ENCODE measurements at regions not wholly inside any gene's neighbourhood (a gene's known extent, or its start where the extent isn't known, plus 50 kb on each side); places are given as distances from the start of the nearest gene placed in this dataset.
"Not testable (repeated sequence)": the region's sequence is repeated elsewhere in the genome, so short reads cannot be mapped to it uniquely, and the experiment has no call there.

DNA sequence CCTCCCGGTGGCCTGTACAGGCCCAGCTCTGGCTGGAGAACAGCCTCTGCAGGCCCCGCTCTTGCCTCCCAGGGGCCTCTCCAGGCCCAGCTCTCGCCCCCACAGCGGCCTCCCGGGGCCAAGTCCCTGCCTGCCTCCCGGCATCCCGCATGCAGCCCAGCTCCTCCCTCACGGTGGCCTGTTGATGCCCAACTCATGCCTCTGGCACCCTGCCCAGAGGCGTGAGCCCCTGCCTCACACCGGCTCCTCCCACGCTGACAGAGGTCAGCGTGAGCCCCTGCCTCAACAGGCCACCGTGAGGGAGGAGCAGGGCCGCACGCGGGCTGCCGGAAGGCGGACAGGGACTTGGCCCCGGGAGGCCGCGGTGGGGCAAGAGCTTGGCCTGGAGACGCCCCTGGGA, 157.0 kb upstream of the CDK13 start:
- not testable (repeated sequence) for H3K4me3 ChIP-seq (ENCODE audit: low read depth, low read length); H3K4me1 ChIP-seq (ENCODE audit: control insufficient read depth, insufficient read depth, low read length, unreplicated experiment); H2AFZ ChIP-seq (ENCODE audit: low read length, unreplicated experiment)

DNA sequence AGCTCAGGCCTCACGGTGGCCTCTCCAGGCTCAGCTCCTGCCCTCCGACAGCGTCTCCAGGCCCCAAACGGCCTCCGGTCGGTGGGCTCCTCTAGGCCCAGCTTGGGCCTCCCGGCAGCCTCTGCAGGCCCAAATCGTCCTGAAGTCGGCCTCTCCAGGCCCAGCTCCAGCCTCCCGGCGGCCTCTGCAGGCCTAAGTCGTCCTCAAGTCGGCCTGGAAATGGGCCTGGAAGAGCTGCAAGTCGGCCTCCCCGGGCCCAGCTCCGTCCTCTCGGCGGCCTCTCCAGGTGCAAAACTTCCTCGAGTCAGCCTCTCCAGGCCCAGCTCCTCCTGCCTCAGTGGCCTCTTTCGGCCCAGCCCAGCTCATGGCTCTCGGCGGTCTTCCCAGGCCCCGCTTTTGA, 156.2 kb upstream of the CDK13 start:
- not testable (repeated sequence) for H3K36me3 ChIP-seq (ENCODE audit: insufficient read depth, low read length); H3K27me3 ChIP-seq (ENCODE audit: insufficient read depth, low read length); H3K4me3 ChIP-seq (ENCODE audit: low read depth, low read length); H3K79me2 ChIP-seq (ENCODE audit: control insufficient read depth, insufficient read depth, low read length, unreplicated experiment); H2AFZ ChIP-seq (ENCODE audit: low read length, unreplicated experiment); H3K4me1 ChIP-seq (ENCODE audit: control insufficient read depth, insufficient read depth, low read length, unreplicated experiment); H3K27ac ChIP-seq (ENCODE audit: low read depth, low read length)

More for the DNA sequence above, 157.0 kb upstream of the CDK13 start:
- H3K36me3 ChIP-seq (ENCODE audit: insufficient read depth, low read length); H3K27me3 ChIP-seq (ENCODE audit: insufficient read depth, low read length); H3K79me2 ChIP-seq (ENCODE audit: control insufficient read depth, insufficient read depth, low read length, unreplicated experiment); H3K27ac ChIP-seq (ENCODE audit: low read depth, low read length): not testable (repeated sequence)

DNA sequence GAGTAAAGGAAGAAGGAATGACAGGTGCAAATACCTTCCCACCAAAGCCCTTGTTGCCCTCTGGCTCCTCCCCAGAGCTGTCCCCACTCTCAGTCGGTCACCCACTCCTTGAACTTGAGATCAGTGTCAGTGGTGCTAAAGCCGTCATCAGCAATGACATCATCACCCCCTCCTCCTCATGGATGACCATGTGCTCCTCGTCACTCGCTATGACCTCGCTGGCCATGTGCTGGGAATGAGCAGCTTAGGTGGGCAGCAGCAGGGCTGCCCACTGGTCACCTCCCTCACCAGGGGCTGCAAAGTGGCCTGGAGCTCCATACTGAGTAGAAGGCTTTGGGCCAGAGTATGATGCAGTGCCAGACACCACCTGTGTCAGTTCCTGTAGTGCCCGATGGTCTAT, 153.1 kb upstream of the CDK13 start:
- H3K79me2 ChIP-seq (ENCODE audit: control insufficient read depth, insufficient read depth, low read length, unreplicated experiment); H3K27ac ChIP-seq (ENCODE audit: low read depth, low read length); H3K27me3 ChIP-seq (ENCODE audit: insufficient read depth, low read length); H3K4me1 ChIP-seq (ENCODE audit: control insufficient read depth, insufficient read depth, low read length, unreplicated experiment); H3K4me3 ChIP-seq (ENCODE audit: low read depth, low read length); H2AFZ ChIP-seq (ENCODE audit: low read length, unreplicated experiment); H3K36me3 ChIP-seq (ENCODE audit: insufficient read depth, low read length): not testable (repeated sequence)

DNA sequence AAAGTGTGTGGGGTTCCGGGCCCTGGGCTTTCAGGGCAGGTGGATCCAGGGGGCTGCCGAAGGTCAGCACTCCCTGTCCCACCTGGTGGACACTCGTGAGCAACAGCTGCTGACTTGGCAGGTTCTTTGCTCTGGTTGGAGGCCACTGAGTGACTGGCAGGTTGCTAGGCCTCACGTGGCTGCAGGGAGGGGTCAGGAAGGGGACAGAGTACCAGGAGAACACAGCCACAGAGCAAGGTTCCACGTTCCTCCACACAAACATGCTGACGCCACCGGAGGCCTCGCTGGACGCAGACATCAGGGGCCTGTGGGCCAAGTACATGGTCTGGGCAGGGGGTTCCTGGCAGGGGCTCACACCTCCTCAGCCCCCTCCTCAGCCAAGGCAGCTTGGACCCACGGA, 152.0 kb upstream of the CDK13 start:
- H2AFZ ChIP-seq (ENCODE audit: low read length, unreplicated experiment); H3K4me1 ChIP-seq (ENCODE audit: control insufficient read depth, insufficient read depth, low read length, unreplicated experiment); H3K4me3 ChIP-seq (ENCODE audit: low read depth, low read length); H3K27me3 ChIP-seq (ENCODE audit: insufficient read depth, low read length); H3K79me2 ChIP-seq (ENCODE audit: control insufficient read depth, insufficient read depth, low read length, unreplicated experiment); H3K27ac ChIP-seq (ENCODE audit: low read depth, low read length); H3K36me3 ChIP-seq (ENCODE audit: insufficient read depth, low read length): not testable (repeated sequence)

DNA sequence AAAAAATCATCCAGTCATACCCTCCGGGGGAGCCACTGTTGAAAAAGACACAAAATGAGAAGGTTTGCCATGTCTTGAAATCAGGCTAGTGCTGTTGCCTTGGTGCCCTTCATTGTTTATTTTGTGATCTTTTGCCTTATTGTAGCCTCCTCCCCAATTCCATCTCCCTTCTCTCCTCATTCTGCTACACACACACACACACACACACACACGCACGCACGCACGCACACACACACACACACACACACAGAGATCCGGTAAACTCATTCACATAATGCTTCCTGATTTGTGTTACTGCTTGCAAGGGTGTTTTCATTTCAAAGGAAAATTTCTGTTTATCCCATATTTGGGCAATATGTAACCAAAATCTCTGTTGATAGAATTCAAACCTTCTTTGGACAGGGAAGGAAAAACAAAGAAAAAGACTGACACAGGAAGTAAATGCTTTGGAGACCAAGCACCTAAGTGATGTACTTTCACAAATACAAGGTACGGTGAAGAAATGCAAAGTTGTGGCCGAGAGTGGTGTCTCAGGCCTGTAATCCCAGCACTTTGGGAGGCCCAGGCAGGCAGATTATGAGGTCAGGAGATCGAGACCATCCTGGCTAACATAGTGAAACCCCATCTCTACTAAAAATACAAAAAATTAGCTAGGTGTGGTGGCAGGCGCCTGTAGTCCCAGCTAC, 141.1 kb upstream of the CDK13 start:
- no peak overlapping the region for H3K4me3 ChIP-seq (ENCODE audit: low read depth, low read length)
- H2AFZ ChIP-seq (ENCODE audit: low read length, unreplicated experiment) = no peak overlapping the region
- peaks cover 8% of the 10 kb centered on the region; the same call in 1 of the 2 replicates for H3K27me3 ChIP-seq (ENCODE audit: insufficient read depth, low read length)
- H3K4me1 ChIP-seq (ENCODE audit: control insufficient read depth, insufficient read depth, low read length, unreplicated experiment) = peaks cover 10% of the 10 kb centered on the region
- no peaks in the 10 kb centered on the region for H3K36me3 ChIP-seq (ENCODE audit: insufficient read depth, low read length)
- H3K79me2 ChIP-seq (ENCODE audit: control insufficient read depth, insufficient read depth, low read length, unreplicated experiment) = no peaks in the 10 kb centered on the region
- H3K27ac ChIP-seq (ENCODE audit: low read depth, low read length) = no peak overlapping the region

DNA sequence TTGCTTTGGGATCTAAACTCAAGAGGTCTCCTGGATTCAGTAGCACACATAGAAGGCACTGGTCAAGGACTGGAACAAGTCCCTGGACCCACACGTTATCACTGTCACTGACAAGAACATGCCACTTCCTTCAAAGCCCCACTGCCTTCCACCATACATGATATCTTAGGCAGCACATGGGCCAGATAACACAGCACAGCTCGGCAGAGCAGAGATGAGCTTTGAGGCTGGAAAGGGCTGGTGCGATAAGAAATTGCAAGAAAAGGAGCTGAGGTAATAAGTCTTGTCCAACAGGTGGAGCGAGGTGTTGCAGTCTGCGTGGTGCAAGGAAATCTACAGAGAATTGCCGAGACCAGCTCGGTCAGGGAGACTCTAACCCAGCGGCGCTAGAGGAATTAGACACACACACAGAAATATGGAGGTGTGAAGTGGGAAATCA, 139.8 kb upstream of the CDK13 start:
- no peak overlapping the region for H3K4me3 ChIP-seq (ENCODE audit: low read depth, low read length)
- H3K27ac ChIP-seq (ENCODE audit: low read depth, low read length) = no peak overlapping the region
- no peak overlapping the region for H2AFZ ChIP-seq (ENCODE audit: low read length, unreplicated experiment)

DNA sequence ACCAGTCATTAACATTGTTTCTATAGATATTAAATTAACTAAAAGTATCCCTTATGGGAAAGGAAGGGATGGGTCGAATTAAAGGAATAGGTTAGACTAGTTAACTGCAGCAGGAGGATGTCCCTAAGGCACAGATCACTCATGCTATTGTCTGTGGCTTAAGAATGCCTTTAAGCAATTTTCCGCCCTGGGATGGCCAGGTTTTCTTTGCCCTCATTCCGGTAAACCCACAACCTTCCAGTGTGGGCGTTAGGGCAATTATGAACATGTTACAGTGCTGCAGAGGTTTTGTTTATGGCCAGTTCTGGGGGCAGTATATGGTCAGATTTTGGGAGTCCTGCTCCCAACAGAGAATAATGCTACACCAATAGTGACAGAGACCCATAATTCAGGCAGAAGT, 139.3 kb upstream of the CDK13 start:
- Histone ChIP-seq H3K36me3 (ENCODE audit: insufficient read depth, low read length) (no peaks in the 10 kb centered on the region), H2AFZ (ENCODE audit: low read length, unreplicated experiment) (no peak overlapping the region), H3K27me3 (ENCODE audit: insufficient read depth, low read length) (peaks cover 26% of the 10 kb centered on the region), H3K4me3 (ENCODE audit: low read depth, low read length) (no peak overlapping the region), H3K27ac (ENCODE audit: low read depth, low read length) (no peak overlapping the region), H3K4me1 (ENCODE audit: control insufficient read depth, insufficient read depth, low read length, unreplicated experiment) (peaks cover 10% of the 10 kb centered on the region), H3K79me2 (ENCODE audit: control insufficient read depth, insufficient read depth, low read length, unreplicated experiment) (no peaks in the 10 kb centered on the region)

More for the DNA sequence above, 139.8 kb upstream of the CDK13 start:
- peaks cover 21% of the 10 kb centered on the region for H3K27me3 ChIP-seq (ENCODE audit: insufficient read depth, low read length)
- H3K79me2 ChIP-seq (ENCODE audit: control insufficient read depth, insufficient read depth, low read length, unreplicated experiment) = no peaks in the 10 kb centered on the region
- H3K4me1 ChIP-seq (ENCODE audit: control insufficient read depth, insufficient read depth, low read length, unreplicated experiment) = peaks cover 10% of the 10 kb centered on the region
- no peaks in the 10 kb centered on the region for H3K36me3 ChIP-seq (ENCODE audit: insufficient read depth, low read length)

DNA sequence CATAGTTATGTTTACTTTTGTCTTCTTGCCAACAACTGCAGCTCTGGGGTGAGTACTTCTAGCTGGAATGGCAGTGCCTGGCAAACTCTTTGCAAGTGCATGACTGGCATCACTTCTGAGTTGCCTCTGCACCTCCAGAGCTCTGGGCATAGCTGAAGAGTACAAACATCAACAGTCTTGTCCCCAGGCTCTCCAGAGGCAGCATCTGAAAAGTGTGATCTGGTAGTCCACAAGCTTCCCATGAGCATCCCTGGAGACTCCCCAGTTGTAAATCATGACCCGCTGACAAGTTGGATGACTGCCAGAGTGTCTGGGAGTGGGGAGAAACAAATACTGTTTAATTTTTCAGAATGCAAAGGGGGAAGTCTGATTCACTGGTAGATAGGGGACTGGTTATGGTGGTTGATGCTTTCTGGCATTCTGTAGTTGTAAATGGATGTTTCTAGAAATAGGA, 138.9 kb upstream of the CDK13 start:
- peaks cover 10% of the 10 kb centered on the region for H3K4me1 ChIP-seq (ENCODE audit: control insufficient read depth, insufficient read depth, low read length, unreplicated experiment)
- H3K79me2 ChIP-seq (ENCODE audit: control insufficient read depth, insufficient read depth, low read length, unreplicated experiment) = no peaks in the 10 kb centered on the region
- H3K4me3 ChIP-seq (ENCODE audit: low read depth, low read length) = no peak overlapping the region
- H2AFZ ChIP-seq (ENCODE audit: low read length, unreplicated experiment) = no peak overlapping the region
- peaks cover 31% of the 10 kb centered on the region for H3K27me3 ChIP-seq (ENCODE audit: insufficient read depth, low read length)
- no peaks in the 10 kb centered on the region for H3K36me3 ChIP-seq (ENCODE audit: insufficient read depth, low read length)
- no peak overlapping the region for H3K27ac ChIP-seq (ENCODE audit: low read depth, low read length)

DNA sequence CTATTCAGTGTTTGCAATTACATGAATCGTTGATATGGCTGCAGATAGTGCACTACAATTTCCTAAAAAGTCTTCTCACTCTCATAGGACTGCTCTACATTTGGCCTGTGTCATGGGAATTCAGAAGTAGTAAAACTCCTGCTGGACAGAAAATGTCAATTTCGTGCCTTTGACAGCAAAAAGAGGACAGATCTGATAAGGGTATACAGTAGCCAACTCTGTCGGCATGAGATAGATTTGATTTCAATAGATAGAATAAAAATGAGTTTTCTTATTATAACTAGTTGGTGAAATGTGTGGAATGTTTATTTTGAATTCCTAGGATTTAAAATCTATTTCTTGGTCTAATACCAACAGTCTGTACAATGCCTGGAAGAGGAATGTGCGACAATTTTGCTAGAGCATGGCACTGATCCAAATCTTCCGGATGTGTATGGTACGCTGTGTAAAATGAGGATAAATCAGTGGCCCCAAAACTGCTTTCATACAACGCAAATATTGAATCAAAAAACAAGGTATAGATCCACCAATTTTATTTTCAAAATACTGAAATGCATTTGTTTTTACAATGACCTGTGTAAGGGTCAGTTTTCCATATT, 133.5 kb upstream of the CDK13 start:
- Histone ChIP-seq H3K36me3 (ENCODE audit: insufficient read depth, low read length) (no peaks in the 10 kb centered on the region), H3K4me1 (ENCODE audit: control insufficient read depth, insufficient read depth, low read length, unreplicated experiment) (peaks cover under 1% of the 10 kb centered on the region), H3K4me3 (ENCODE audit: low read depth, low read length) (no peak overlapping the region), H3K79me2 (ENCODE audit: control insufficient read depth, insufficient read depth, low read length, unreplicated experiment) (no peaks in the 10 kb centered on the region), H3K27ac (ENCODE audit: low read depth, low read length) (no peak overlapping the region), H2AFZ (ENCODE audit: low read length, unreplicated experiment) (no peak overlapping the region), H3K27me3 (ENCODE audit: insufficient read depth, low read length) (peaks cover 79% of the 10 kb centered on the region)

DNA sequence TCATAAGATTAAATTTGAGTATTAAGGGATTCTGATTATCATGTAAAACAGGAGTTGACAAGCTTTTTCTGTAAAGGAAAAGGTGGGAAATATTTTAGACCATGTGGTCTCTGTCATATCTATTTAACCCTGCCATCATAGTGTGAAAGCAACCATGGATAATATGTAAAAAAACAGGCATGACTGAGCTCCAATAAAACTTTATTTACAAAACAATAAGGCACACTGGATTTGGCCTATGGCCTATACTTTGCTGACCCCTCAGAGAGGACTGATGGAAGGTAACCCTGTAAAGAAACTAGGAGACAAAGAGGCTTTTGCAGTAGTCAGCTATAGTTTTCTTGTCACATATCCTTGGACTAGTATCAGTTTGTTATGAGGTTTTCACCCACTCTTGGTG, 130.5 kb upstream of the CDK13 start:
- Histone ChIP-seq H3K4me3 (ENCODE audit: low read depth, low read length) (no peak overlapping the region), H3K27ac (ENCODE audit: low read depth, low read length) (no peak overlapping the region), H3K4me1 (ENCODE audit: control insufficient read depth, insufficient read depth, low read length, unreplicated experiment) (no peaks in the 10 kb centered on the region), H3K36me3 (ENCODE audit: insufficient read depth, low read length) (no peaks in the 10 kb centered on the region), H3K27me3 (ENCODE audit: insufficient read depth, low read length) (peaks cover 81% of the 10 kb centered on the region), H3K79me2 (ENCODE audit: control insufficient read depth, insufficient read depth, low read length, unreplicated experiment) (no peaks in the 10 kb centered on the region), H2AFZ (ENCODE audit: low read length, unreplicated experiment) (no peak overlapping the region)

DNA sequence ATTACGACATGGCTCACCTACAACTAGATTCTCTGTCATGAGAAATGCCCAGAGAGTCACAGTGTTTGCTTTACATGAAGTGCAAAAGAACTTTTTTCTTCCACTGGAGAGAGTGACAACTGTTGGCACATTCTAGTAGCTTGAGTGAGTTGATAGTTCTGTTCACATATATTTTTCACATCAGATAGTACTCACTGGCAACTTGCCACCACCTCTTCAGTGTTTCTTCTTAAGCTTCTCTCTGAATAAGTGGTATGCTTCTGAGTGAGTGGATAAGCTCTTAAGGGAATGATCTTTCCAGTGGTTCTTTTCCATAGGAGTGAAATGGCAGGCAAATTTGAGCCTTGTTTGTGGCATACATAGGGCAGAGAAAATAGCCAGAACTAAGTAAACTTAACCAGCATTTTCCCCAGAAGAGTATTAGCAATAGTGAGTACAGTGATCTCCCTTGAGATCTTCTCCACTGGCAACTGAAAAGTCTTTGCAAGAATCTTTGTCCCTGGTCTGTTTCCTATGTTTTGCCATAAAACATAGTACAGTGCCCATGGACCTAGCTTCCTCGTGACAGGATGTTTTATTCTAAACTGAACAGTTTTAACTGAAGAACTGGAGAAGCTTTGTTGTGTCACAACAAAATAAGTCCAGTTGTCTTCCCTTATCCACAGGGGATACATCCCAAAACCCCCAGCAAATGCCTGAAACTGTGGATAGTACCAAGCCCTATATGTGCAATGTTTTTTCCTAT, 125.4 kb upstream of the CDK13 start:
- H3K36me3 ChIP-seq (ENCODE audit: insufficient read depth, low read length) = no peaks in the 10 kb centered on the region
- no peaks in the 10 kb centered on the region for H3K79me2 ChIP-seq (ENCODE audit: control insufficient read depth, insufficient read depth, low read length, unreplicated experiment)
- H3K4me1 ChIP-seq (ENCODE audit: control insufficient read depth, insufficient read depth, low read length, unreplicated experiment) = no peaks in the 10 kb centered on the region
- H3K27me3 ChIP-seq (ENCODE audit: insufficient read depth, low read length) = peaks cover 75% of the 10 kb centered on the region
- H3K27ac ChIP-seq (ENCODE audit: low read depth, low read length) = no peak overlapping the region
- H2AFZ ChIP-seq (ENCODE audit: low read length, unreplicated experiment) = no peak overlapping the region
- H3K4me3 ChIP-seq (ENCODE audit: low read depth, low read length) = no peak overlapping the region

All from ACC112 (cell line).